ENCODE measurements at regions not wholly inside any gene's neighbourhood (a gene's known extent, or its start where the extent isn't known, plus 50 kb on each side); places are given as distances from the start of the nearest gene placed in this dataset.

DNA sequence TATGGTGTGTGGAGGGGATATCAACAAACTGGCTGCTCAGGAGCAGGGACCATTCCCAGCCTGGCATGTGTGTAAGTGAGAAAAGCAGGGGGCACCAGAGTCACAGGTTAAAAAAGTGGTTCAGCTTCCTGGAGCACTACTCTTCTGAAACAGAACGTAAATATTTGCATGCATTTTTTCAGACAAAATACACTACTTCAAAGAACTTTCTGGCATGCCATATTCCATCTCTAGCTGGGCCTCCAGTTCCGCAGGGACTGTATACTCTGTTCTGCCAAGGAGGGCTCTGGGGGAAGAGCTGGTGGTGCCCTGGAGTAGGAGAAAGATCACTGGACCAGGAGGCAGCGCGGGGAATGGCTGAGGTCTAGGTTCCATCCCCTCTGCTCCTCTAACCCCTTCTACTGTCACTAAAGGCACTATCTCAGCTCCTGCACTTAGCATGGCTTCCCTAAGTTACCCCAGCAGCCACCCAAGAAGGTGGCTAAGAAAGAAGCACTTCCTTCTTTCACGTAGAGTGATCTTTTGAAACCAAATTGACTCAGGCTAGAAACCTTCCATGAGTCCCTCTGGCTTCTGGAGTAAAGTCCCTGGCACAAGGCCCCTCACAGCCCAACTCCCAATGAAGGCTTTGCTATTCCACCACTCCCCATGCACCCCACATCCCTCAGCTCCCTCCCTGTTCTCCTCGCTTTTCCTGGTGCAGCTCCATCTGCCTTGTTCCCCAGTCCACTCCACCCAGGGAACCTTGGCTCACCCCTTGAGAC lies 57.6 kb upstream of the CABLES1 start:
- Mint-ChIP-seq H3K9me3 (no peaks in the 10 kb centered on the region), H3K4me3 (no peak overlapping the region), H3K27me3 (no peaks in the 10 kb centered on the region), H3K27ac (no peak overlapping the region), H3K4me1 (ENCODE audit: low read depth) (peaks cover 11% of the 10 kb centered on the region), H3K36me3 (no peaks in the 10 kb centered on the region)
- DNase-seq: no peak
- CTCF ChIA-PET: no interaction called here
- intact Hi-C loops (cut with micrococcal nuclease): no loop called here
- POLR2A ChIA-PET: interaction anchor here (0.6 kb wide), 1 partner anchor 689 kb away, joined by 3 read pairs; no protein-coding TSS in a partner anchor

DNA sequence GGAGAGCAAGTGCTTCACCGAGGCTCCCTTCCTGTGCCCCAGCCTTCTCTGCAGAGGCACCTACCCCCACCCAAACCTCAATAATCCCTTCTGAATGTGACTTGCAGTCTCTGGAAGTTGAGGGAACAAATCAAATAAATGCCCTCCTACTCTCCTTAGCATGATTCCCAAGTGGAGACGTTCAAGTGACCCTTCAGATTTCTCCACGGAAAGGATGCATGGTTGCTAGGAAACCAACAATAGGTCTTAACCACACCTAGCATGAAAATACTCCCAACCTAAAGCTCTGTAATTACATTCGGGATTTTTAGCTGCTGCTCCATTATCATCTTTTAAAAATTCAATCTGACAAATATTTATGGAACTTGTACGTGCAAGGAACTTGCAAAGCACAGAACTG lies 50.2 kb upstream of the CABLES1 start:
- H3K36me3 Mint-ChIP-seq: no peaks in the 10 kb centered on the region
- no peak for DNase-seq
- peaks cover 1% of the 10 kb centered on the region for H3K27me3 Mint-ChIP-seq
- no peaks in the 10 kb centered on the region for H3K9me3 Mint-ChIP-seq
- H3K27ac Mint-ChIP-seq: no peak overlapping the region
- CTCF ChIA-PET: no interaction called here
- POLR2A ChIA-PET: no interaction called here
- intact Hi-C loops (cut with micrococcal nuclease): no loop called here
- no peaks in the 10 kb centered on the region for H3K4me1 Mint-ChIP-seq (ENCODE audit: low read depth)
- no peak overlapping the region for H3K4me3 Mint-ChIP-seq
